Stomach (tissue), 4 donors: ENCODE measurements at regions not wholly inside any gene's neighbourhood (a gene's known extent, or its start where the extent isn't known, plus 50 kb on each side); places are given as distances from the start of the nearest gene placed in this dataset.

ENCODE experiments used
- EP300 ChIP-seq: sonication (generic); formaldehyde crosslinking; IDR thresholded peaks from one replicate; pipeline ENCODE4 v1.6.1; 2017; ENCODE audit warnings: antibody characterized with exemption
- POLR2AphosphoS5 ChIP-seq, 3 donors: sonication (generic); formaldehyde crosslinking; IDR thresholded peaks; one replicate each; pipeline ENCODE4 v1.6.1; 2016; ENCODE audit warnings: antibody characterized with exemption in 3 of 3
- TF ChIP-seq, protein P1 (sequence below), 7 experiments: fragments of 450-650 bp in 4 of 7; fragments of 200-600 bp in 3 of 7; sonication (generic) in 3 of 7; IDR thresholded peaks; one replicate each; pipeline ENCODE4 v1.5.1; 2016 to 2019; ENCODE audit warnings: antibody characterized with exemption in 7 of 7, control low read depth in 2 of 7, mild to moderate bottlenecking in 1 of 7

GRCh38 chrX:14228611-14229010, 198.9 kb upstream of the GEMIN8 start:
- TF ChIP-seq, protein P1, sequence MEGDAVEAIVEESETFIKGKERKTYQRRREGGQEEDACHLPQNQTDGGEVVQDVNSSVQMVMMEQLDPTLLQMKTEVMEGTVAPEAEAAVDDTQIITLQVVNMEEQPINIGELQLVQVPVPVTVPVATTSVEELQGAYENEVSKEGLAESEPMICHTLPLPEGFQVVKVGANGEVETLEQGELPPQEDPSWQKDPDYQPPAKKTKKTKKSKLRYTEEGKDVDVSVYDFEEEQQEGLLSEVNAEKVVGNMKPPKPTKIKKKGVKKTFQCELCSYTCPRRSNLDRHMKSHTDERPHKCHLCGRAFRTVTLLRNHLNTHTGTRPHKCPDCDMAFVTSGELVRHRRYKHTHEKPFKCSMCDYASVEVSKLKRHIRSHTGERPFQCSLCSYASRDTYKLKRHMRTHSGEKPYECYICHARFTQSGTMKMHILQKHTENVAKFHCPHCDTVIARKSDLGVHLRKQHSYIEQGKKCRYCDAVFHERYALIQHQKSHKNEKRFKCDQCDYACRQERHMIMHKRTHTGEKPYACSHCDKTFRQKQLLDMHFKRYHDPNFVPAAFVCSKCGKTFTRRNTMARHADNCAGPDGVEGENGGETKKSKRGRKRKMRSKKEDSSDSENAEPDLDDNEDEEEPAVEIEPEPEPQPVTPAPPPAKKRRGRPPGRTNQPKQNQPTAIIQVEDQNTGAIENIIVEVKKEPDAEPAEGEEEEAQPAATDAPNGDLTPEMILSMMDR (IDR thresholded peaks at IDR 0.05) = no peak
- TF ChIP-seq EP300 (no peak), POLR2AphosphoS5 (IDR thresholded peaks at IDR 0.05) (no peak)
